K562 (cell line): ENCODE measurements at regions not wholly inside any gene's neighbourhood (a gene's known extent, or its start where the extent isn't known, plus 50 kb on each side); places are given as distances from the start of the nearest gene placed in this dataset.

ENCODE experiments used
- BMI1 ChIP-seq: fragments of 150-350 bp; IDR thresholded peaks from 2 replicates; pipeline ENCODE4 v1.6.1; 2014; ENCODE audit warnings: low read length
- CEBPB ChIP-seq: fragments of 450-650 bp; IDR thresholded peaks from 2 replicates; pipeline ENCODE4 v1.6.1; 2016; ENCODE audit warnings: missing genetic modification characterization, missing compliant biosample characterization
- FOXJ3 ChIP-seq: sonication (generic); formaldehyde crosslinking; IDR thresholded peaks from 2 replicates; pipeline ENCODE4 v1.4.0; 2020; ENCODE audit warnings: mild to moderate bottlenecking, missing genetic modification reagents
- FOXK2 ChIP-seq, 2 experiments: fragments of 450-650 bp; IDR thresholded peaks in 1 of 2; conservative IDR thresholded peaks in 1 of 2; 2 replicates each; pipeline ENCODE4 v1.6.1; 2016; ENCODE audit warnings: low read depth in 2 of 2, mild to moderate bottlenecking in 1 of 2
- FOXP1 ChIP-seq: sonication (generic); formaldehyde crosslinking; IDR thresholded peaks from 2 replicates; pipeline ENCODE4 v1.8.0; 2022; ENCODE audit warnings: mild to moderate bottlenecking, missing genetic modification reagents
- JUN ChIP-seq, 2 experiments: sonication (generic) in 1 of 2; formaldehyde crosslinking in 1 of 2; IDR thresholded peaks; 2 replicates each; pipeline versions ENCODE4 v1.6.1 to v1.8.0; 2012 to 2022; ENCODE audit warnings: borderline replicate concordance in 2 of 2, mild to moderate bottlenecking in 2 of 2, improper control_type of control experiment in 1 of 2, low read depth in 1 of 2, low read length in 1 of 2, missing genetic modification reagents in 1 of 2
- KAT8 ChIP-seq: fragments of 450-650 bp; IDR thresholded peaks from 2 replicates; pipeline ENCODE4 v1.6.1; 2016; ENCODE audit warnings: low read depth, mild to moderate bottlenecking
- NEUROD1 ChIP-seq: fragments of 150-350 bp; IDR thresholded peaks from 2 replicates; pipeline ENCODE4 v1.6.1; 2014; ENCODE audit warnings: borderline replicate concordance, low read length, low read depth; ENCODE audit not compliant: partially characterized antibody
- SIN3B ChIP-seq: fragments of 450-650 bp; IDR thresholded peaks from 2 replicates; pipeline ENCODE4 v1.6.1; 2017; ENCODE audit warnings: low read depth, mild to moderate bottlenecking, moderate library complexity
- ZFP36 ChIP-seq: fragments of 150-350 bp; IDR thresholded peaks from 2 replicates; pipeline ENCODE4 v1.6.1; 2018; ENCODE audit warnings: low read length, low read depth; ENCODE audit not compliant: partially characterized antibody
- ZNF551 ChIP-seq: fragments of 250-450 bp; sonication (Bioruptor Pico); IDR thresholded peaks from 2 replicates; pipeline ENCODE4 v1.5.0; 2021; ENCODE audit warnings: mild to moderate bottlenecking, moderate library complexity
- ZNF583 ChIP-seq: fragments of 250-450 bp; sonication (Bioruptor Pico); IDR thresholded peaks from 2 replicates; pipeline ENCODE4 v1.4.0; 2020
- TF ChIP-seq, protein P1 (sequence below), 2 experiments: fragments of 450-650 bp in 1 of 2; sonication (generic) in 1 of 2; formaldehyde crosslinking in 1 of 2; IDR thresholded peaks; 2 replicates each; pipeline versions ENCODE4 v1.7.1 to v1.9.0; 2016 to 2022; ENCODE audit warnings: inconsistent platforms in 1 of 2, mild to moderate bottlenecking in 1 of 2, missing genetic modification reagents in 1 of 2
- TF ChIP-seq, protein P2 (sequence below): fragments of 450-650 bp; IDR thresholded peaks from 2 replicates; pipeline ENCODE4 v1.6.1; 2016; ENCODE audit warnings: borderline replicate concordance

DNA sequence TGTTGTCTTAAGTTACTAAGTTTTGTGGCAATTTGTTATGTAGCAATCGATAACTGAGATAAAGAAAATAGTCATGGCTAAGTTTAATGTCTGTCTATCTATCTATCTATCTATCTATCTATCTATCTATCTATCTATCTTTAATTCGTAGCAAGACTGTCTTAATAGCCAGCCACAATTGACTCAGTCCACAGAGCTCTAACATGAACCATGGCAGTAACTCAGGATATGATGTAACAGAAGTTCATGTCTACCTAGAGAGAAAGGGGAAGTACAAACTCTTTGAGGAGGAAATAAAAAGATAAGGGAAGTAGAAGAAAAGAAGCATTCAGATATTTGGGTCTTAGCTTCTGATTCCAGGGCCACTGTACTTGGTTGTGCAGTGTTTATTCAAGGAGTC lies 61.5 kb upstream of the FNDC3B start (continued):
- TF ChIP-seq, protein P1, sequence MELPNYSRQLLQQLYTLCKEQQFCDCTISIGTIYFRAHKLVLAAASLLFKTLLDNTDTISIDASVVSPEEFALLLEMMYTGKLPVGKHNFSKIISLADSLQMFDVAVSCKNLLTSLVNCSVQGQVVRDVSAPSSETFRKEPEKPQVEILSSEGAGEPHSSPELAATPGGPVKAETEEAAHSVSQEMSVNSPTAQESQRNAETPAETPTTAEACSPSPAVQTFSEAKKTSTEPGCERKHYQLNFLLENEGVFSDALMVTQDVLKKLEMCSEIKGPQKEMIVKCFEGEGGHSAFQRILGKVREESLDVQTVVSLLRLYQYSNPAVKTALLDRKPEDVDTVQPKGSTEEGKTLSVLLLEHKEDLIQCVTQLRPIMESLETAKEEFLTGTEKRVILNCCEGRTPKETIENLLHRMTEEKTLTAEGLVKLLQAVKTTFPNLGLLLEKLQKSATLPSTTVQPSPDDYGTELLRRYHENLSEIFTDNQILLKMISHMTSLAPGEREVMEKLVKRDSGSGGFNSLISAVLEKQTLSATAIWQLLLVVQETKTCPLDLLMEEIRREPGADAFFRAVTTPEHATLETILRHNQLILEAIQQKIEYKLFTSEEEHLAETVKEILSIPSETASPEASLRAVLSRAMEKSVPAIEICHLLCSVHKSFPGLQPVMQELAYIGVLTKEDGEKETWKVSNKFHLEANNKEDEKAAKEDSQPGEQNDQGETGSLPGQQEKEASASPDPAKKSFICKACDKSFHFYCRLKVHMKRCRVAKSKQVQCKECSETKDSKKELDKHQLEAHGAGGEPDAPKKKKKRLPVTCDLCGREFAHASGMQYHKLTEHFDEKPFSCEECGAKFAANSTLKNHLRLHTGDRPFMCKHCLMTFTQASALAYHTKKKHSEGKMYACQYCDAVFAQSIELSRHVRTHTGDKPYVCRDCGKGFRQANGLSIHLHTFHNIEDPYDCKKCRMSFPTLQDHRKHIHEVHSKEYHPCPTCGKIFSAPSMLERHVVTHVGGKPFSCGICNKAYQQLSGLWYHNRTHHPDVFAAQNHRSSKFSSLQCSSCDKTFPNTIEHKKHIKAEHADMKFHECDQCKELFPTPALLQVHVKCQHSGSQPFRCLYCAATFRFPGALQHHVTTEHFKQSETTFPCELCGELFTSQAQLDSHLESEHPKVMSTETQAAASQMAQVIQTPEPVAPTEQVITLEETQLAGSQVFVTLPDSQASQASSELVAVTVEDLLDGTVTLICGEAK (IDR thresholded peaks at IDR 0.05), result peak; percentile 64; the same call in 1 of the 2 replicates
- TF ChIP-seq, protein P1 (CRISPR knock-in tag; IDR thresholded peaks at IDR 0.05), result no peak
- TF ChIP-seq NEUROD1, result no peak
- no peak for TF ChIP-seq BMI1
- TF ChIP-seq ZNF583 (CRISPR knock-in tag), result no peak
- 0 out of 2 replicates have a peak, but pooled peaks have one; percentile 46 for TF ChIP-seq CEBPB (tag)
- TF ChIP-seq FOXP1 (CRISPR knock-in tag), result no peak
- TF ChIP-seq, protein P2, sequence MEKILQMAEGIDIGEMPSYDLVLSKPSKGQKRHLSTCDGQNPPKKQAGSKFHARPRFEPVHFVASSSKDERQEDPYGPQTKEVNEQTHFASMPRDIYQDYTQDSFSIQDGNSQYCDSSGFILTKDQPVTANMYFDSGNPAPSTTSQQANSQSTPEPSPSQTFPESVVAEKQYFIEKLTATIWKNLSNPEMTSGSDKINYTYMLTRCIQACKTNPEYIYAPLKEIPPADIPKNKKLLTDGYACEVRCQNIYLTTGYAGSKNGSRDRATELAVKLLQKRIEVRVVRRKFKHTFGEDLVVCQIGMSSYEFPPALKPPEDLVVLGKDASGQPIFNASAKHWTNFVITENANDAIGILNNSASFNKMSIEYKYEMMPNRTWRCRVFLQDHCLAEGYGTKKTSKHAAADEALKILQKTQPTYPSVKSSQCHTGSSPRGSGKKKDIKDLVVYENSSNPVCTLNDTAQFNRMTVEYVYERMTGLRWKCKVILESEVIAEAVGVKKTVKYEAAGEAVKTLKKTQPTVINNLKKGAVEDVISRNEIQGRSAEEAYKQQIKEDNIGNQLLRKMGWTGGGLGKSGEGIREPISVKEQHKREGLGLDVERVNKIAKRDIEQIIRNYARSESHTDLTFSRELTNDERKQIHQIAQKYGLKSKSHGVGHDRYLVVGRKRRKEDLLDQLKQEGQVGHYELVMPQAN, result no peak
- no peak for TF ChIP-seq FOXJ3 (CRISPR knock-in tag)
- no peak for TF ChIP-seq SIN3B
- no peak for TF ChIP-seq KAT8
- no peak for TF ChIP-seq ZFP36
- no peak for TF ChIP-seq FOXK2 (conservative IDR thresholded peaks at IDR 0.05 in 1 of 2, IDR thresholded peaks at IDR 0.05 in 1 of 2; ENCODE audit: low read depth in 2 of 2)
- no peak for TF ChIP-seq JUN (IDR thresholded peaks at IDR 0.05; ENCODE audit: borderline replicate concordance, low read depth, low read length)
- TF ChIP-seq JUN (CRISPR knock-in tag; IDR thresholded peaks at IDR 0.05; ENCODE audit: borderline replicate concordance), result no peak
- TF ChIP-seq ZNF551 (CRISPR knock-in tag), result no peak
